Gastroesophageal sphincter (tissue), 4 donors: ENCODE measurements at regions not wholly inside any gene's neighbourhood (a gene's known extent, or its start where the extent isn't known, plus 50 kb on each side); places are given as distances from the start of the nearest gene placed in this dataset.
A peak's percentile ranks its signal among the peaks of the same experiment; 100 is the strongest.

Source experiments
- ATAC-seq: fragments of 150-250 bp; one replicate; pipeline ENCODE4 v1.9.1; 2016; ENCODE audit warnings: mild to moderate bottlenecking, moderate library complexity
- H3K27ac ChIP-seq, 4 donors: fragments of 200-600 bp; sonication (generic) in 3 of 4; 1 replicate in 3 of 4; 2 replicates in 1 of 4; pipeline ENCODE4 v1.5.1; 2016 to 2019
- H3K27me3 ChIP-seq: fragments of 200-600 bp; sonication (generic); one replicate; pipeline ENCODE4 v1.5.1; 2019
- H3K36me3 ChIP-seq, 2 donors: fragments of 200-600 bp; sonication (generic); one replicate each; pipeline ENCODE4 v1.5.1; 2019; ENCODE audit warnings: control low read depth in 1 of 2
- H3K4me1 ChIP-seq, 3 donors: fragments of 200-600 bp; sonication (generic); 1 replicate in 2 of 3; 2 replicates in 1 of 3; pipeline ENCODE4 v1.5.1; 2016 to 2019; ENCODE audit warnings: control low read depth in 2 of 3
- H3K4me3 ChIP-seq, 2 donors: fragments of 200-600 bp; sonication (generic); one replicate each; pipeline ENCODE4 v1.5.1; 2019; ENCODE audit warnings: mild to moderate bottlenecking in 1 of 2, moderate library complexity in 1 of 2
- H3K9me3 ChIP-seq, 3 donors: fragments of 200-600 bp; sonication (generic); one replicate each; pipeline ENCODE4 v1.5.1; 2017 to 2019; ENCODE audit warnings: control low read depth in 2 of 3
- CTCF ChIP-seq, 4 experiments: fragments of 200-600 bp in 2 of 4; fragments of 450-650 bp in 2 of 4; sonication (generic) in 1 of 4; IDR thresholded peaks; one replicate each; pipeline ENCODE4 v1.5.1; 2017 to 2019; ENCODE audit warnings: antibody characterized with exemption in 4 of 4, mild to moderate bottlenecking in 2 of 4, moderate library complexity in 2 of 4
- EP300 ChIP-seq: sonication (generic); formaldehyde crosslinking; IDR thresholded peaks from one replicate; pipeline ENCODE4 v1.6.1; 2017; ENCODE audit warnings: antibody characterized with exemption, mild to moderate bottlenecking
- POLR2A ChIP-seq, 2 donors: fragments of 450-650 bp; IDR thresholded peaks; one replicate each; pipeline ENCODE4 v1.6.1; 2017; ENCODE audit warnings: antibody characterized with exemption in 2 of 2, mild to moderate bottlenecking in 2 of 2, moderate library complexity in 1 of 2
- POLR2AphosphoS5 ChIP-seq: sonication (generic); formaldehyde crosslinking; IDR thresholded peaks from one replicate; pipeline ENCODE4 v1.6.1; 2017; ENCODE audit warnings: antibody characterized with exemption
- WGBS, 2 donors: methylation state at CpG; one replicate each; pipeline ENCODE4 v1.1.5; 2018; ENCODE audit warnings: low coverage in 1 of 2; 5-methylcytosine and 5-hydroxymethylcytosine counted together

DNA sequence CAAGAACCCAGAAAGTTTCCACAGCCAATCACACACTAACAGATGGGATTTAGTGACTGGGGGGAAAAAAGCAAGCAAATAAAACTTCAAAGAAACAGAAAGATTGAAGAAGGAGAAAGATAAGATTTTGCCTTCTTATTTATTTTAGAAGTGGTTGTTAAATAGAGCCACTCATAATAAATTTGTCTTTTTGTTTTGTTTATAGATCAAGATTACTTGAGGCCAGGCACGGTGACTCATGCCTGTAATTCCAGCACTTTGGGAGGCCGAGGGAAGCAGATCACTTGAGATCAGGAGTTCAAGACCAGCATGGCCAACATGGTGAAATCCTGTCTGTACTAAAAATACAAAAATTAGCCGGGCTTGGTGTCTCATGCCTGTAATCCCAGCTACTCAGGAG lies 94.9 kb upstream of the RANBP3L start:
- no peak for TF ChIP-seq CTCF (IDR thresholded peaks at IDR 0.05)
- TF ChIP-seq POLR2A (IDR thresholded peaks at IDR 0.05): no peak
- TF ChIP-seq POLR2AphosphoS5: no peak
- TF ChIP-seq EP300: no peak
- H3K9me3 ChIP-seq: no peaks in the 10 kb centered on the region
- H3K4me3 ChIP-seq: no peak overlapping the region
- ATAC-seq: no peak
- 27 to 29% methylated on average over 2 to 3 of the region's 3 CpGs for WGBS, 2 donors
- H3K36me3 ChIP-seq: no peaks in the 10 kb centered on the region
- H3K4me1 ChIP-seq: peaks cover 0 to 19% (median 3%) of the 10 kb centered on the region in 3 donors
- H3K27me3 ChIP-seq: no peaks in the 10 kb centered on the region
- H3K27ac ChIP-seq: no peak overlapping the region

GRCh38 chr5:36397901-36398536 lies 96.3 kb upstream of the RANBP3L start:
- peak; percentile 51 for ATAC-seq
- no peaks in the 10 kb centered on the region for H3K36me3 ChIP-seq
- H3K27me3 ChIP-seq: no peaks in the 10 kb centered on the region
- no peaks in the 10 kb centered on the region for H3K9me3 ChIP-seq
- TF ChIP-seq EP300 (no peak), CTCF (IDR thresholded peaks at IDR 0.05) (peak in 3 of 4 experiments; percentile 38 to 66 (median 64))
- H3K4me3 ChIP-seq: no peak overlapping the region
- 48 to 50% methylated on average over 3 of the region's 3 CpGs for WGBS, 2 donors
- H3K27ac ChIP-seq: no peak overlapping the region
- H3K4me1 ChIP-seq: peaks cover 0 to 10% (median 3%) of the 10 kb centered on the region in 3 donors

- H3K9me3 ChIP-seq: no peaks in the 10 kb centered on the region
- no peaks in the 10 kb centered on the region for H3K36me3 ChIP-seq
- 85 to 91% methylated on average over 1 to 3 of the region's 3 CpGs for WGBS, 2 donors
- H3K27ac ChIP-seq: no peak overlapping the region
- peaks cover 0 to 14% (median 0%) of the 10 kb centered on the region in 3 donors for H3K4me1 ChIP-seq
- TF ChIP-seq POLR2AphosphoS5: no peak
- TF ChIP-seq EP300: no peak
- TF ChIP-seq CTCF (IDR thresholded peaks at IDR 0.05): no peak
- no peak for TF ChIP-seq POLR2A (IDR thresholded peaks at IDR 0.05)
- H3K4me3 ChIP-seq: no peak overlapping the region
- no peak for ATAC-seq
- no peaks in the 10 kb centered on the region for H3K27me3 ChIP-seq
Measured at GRCh38 chr5:36402512-36402906, 100.8 kb upstream of the RANBP3L start.

DNA sequence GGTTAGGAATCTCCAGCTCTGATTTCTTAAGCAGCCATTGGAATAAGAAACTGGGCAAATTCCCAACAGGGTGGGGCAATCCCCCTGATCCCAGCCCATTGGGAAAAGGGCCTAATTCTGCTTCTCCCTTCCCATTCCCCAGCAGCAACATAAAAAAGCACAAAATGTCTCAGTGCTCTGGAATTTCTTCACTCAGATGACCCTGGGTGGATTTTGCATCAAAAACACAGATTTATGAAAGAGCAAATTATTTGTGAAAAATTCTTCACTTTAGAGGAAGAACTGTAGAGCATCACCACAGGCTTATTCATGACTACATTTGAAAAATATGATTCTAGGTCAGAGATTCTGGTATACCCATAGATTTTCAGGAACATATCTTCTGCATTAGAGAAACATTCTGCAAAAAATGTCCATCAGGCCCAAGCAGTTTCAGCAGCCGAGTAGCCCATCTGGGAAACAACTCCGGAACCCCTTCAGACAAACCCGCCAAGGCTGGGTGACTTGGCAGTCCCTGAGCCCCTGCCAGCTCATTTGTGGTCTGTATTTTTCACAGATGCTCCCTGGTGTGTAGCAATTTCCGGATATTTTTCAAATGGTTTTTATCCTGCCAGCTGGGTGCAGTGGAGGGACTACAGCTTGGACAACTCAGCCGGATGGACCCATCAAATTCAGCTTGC lies 102.1 kb upstream of the RANBP3L start:
- peaks cover 0 to 11% (median 0%) of the 10 kb centered on the region in 3 donors for H3K4me1 ChIP-seq
- no peaks in the 10 kb centered on the region for H3K27me3 ChIP-seq
- 76 to 79% methylated on average over 4 of the region's 5 CpGs for WGBS, 2 donors
- no peak overlapping the region for H3K4me3 ChIP-seq
- H3K9me3 ChIP-seq: no peaks in the 10 kb centered on the region
- peak overlapping the region in 3 of 4 donors; percentile 55 to 65 (median 58) for H3K27ac ChIP-seq
- no peak for TF ChIP-seq POLR2AphosphoS5
- TF ChIP-seq CTCF (IDR thresholded peaks at IDR 0.05): no peak
- no peak for TF ChIP-seq EP300
- no peak for TF ChIP-seq POLR2A (IDR thresholded peaks at IDR 0.05)
- no peaks in the 10 kb centered on the region for H3K36me3 ChIP-seq
- ATAC-seq: peak; percentile 93

DNA sequence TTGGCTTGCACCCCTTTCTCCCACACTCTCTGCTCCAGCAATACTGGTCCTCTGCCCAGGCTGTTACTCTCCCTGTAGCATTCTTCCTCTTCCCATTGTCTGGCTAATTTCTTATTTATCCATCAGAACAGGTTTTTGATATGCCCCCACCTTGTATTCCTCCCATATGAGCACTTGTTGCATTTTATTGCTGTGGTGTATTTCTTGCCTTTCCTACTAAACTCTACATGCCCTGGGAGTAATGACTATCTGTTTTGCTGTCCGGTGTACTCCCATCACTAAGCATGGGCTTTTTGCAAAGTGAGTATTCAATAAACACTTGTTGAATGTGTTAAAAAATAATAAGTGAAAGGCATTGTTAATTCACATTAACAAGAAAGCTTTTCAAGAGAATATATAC lies 104.3 kb upstream of the RANBP3L start:
- H3K9me3 ChIP-seq: no peaks in the 10 kb centered on the region
- WGBS, 2 donors: 77 to 100% methylated on average over 1 of the region's 1 CpG
- no peak for TF ChIP-seq POLR2A (IDR thresholded peaks at IDR 0.05)
- TF ChIP-seq POLR2AphosphoS5: no peak
- no peak for TF ChIP-seq EP300
- no peak for TF ChIP-seq CTCF (IDR thresholded peaks at IDR 0.05)

More for the DNA sequence above, 104.3 kb upstream of the RANBP3L start:
- peaks cover 0 to 11% (median 0%) of the 10 kb centered on the region in 3 donors for H3K4me1 ChIP-seq
- no peak overlapping the region for H3K27ac ChIP-seq
- H3K36me3 ChIP-seq: no peaks in the 10 kb centered on the region
- H3K27me3 ChIP-seq: no peaks in the 10 kb centered on the region
- no peak overlapping the region for H3K4me3 ChIP-seq
- no peak for ATAC-seq
